ENCODE measurements at regions not wholly inside any gene's neighbourhood (a gene's known extent, or its start where the extent isn't known, plus 50 kb on each side); places are given as distances from the start of the nearest gene placed in this dataset.

GRCh38 chr2:133927894-133928293 is 326.0 kb upstream of the MGAT5 start:
- H3K9me3 Mint-ChIP-seq (ENCODE audit: unreplicated experiment), result no peaks in the 10 kb centered on the region
- H3K4me3 Mint-ChIP-seq (ENCODE audit: unreplicated experiment), result no peak overlapping the region
- no peak for TF ChIP-seq CTCF (IDR thresholded peaks at IDR 0.05; ENCODE audit: partially characterized antibody, unreplicated experiment)
- DNase-seq, result no peak
- no peaks in the 10 kb centered on the region for H3K4me1 Mint-ChIP-seq (ENCODE audit: low read depth, unreplicated experiment)
- no peak overlapping the region for H3K27ac Mint-ChIP-seq (ENCODE audit: unreplicated experiment)
- H3K27me3 Mint-ChIP-seq (ENCODE audit: unreplicated experiment), result peaks cover 3% of the 10 kb centered on the region
- no peaks in the 10 kb centered on the region for H3K36me3 Mint-ChIP-seq (ENCODE audit: unreplicated experiment)

- DNase-seq, result no peak
- H3K4me3 Mint-ChIP-seq (ENCODE audit: unreplicated experiment), result no peak overlapping the region
- H3K36me3 Mint-ChIP-seq (ENCODE audit: unreplicated experiment), result no peaks in the 10 kb centered on the region
- TF ChIP-seq CTCF (IDR thresholded peaks at IDR 0.05; ENCODE audit: partially characterized antibody, unreplicated experiment), result no peak
- H3K9me3 Mint-ChIP-seq (ENCODE audit: unreplicated experiment), result no peaks in the 10 kb centered on the region
- H3K4me1 Mint-ChIP-seq (ENCODE audit: low read depth, unreplicated experiment), result peaks cover 5% of the 10 kb centered on the region
- peaks cover 4% of the 10 kb centered on the region for H3K27me3 Mint-ChIP-seq (ENCODE audit: unreplicated experiment)
- H3K27ac Mint-ChIP-seq (ENCODE audit: unreplicated experiment), result no peak overlapping the region
Measured at GRCh38 chr2:133936096-133936495, 317.8 kb upstream of the MGAT5 start.

GRCh38 chr2:133936601-133937000 is 317.3 kb upstream of the MGAT5 start:
- no peak for DNase-seq
- H3K36me3 Mint-ChIP-seq (ENCODE audit: unreplicated experiment), result no peaks in the 10 kb centered on the region
- H3K4me3 Mint-ChIP-seq (ENCODE audit: unreplicated experiment), result no peak overlapping the region
- H3K4me1 Mint-ChIP-seq (ENCODE audit: low read depth, unreplicated experiment), result peaks cover 5% of the 10 kb centered on the region
- peaks cover 2% of the 10 kb centered on the region for H3K27me3 Mint-ChIP-seq (ENCODE audit: unreplicated experiment)
- no peak overlapping the region for H3K27ac Mint-ChIP-seq (ENCODE audit: unreplicated experiment)
- TF ChIP-seq CTCF (IDR thresholded peaks at IDR 0.05; ENCODE audit: partially characterized antibody, unreplicated experiment), result no peak
- no peaks in the 10 kb centered on the region for H3K9me3 Mint-ChIP-seq (ENCODE audit: unreplicated experiment)

GRCh38 chr2:133937669-133938068 is 316.2 kb upstream of the MGAT5 start:
- H3K4me3 Mint-ChIP-seq (ENCODE audit: unreplicated experiment), result no peak overlapping the region
- H3K27me3 Mint-ChIP-seq (ENCODE audit: unreplicated experiment), result peaks cover 2% of the 10 kb centered on the region
- DNase-seq, result no peak
- H3K36me3 Mint-ChIP-seq (ENCODE audit: unreplicated experiment), result no peaks in the 10 kb centered on the region
- H3K4me1 Mint-ChIP-seq (ENCODE audit: low read depth, unreplicated experiment), result peaks cover 6% of the 10 kb centered on the region
- TF ChIP-seq CTCF (IDR thresholded peaks at IDR 0.05; ENCODE audit: partially characterized antibody, unreplicated experiment), result no peak
- H3K27ac Mint-ChIP-seq (ENCODE audit: unreplicated experiment), result no peak overlapping the region
- H3K9me3 Mint-ChIP-seq (ENCODE audit: unreplicated experiment), result no peaks in the 10 kb centered on the region

- TF ChIP-seq CTCF (IDR thresholded peaks at IDR 0.05; ENCODE audit: partially characterized antibody, unreplicated experiment), result no peak
- no peaks in the 10 kb centered on the region for H3K36me3 Mint-ChIP-seq (ENCODE audit: unreplicated experiment)
- no peak overlapping the region for H3K27ac Mint-ChIP-seq (ENCODE audit: unreplicated experiment)
- H3K4me3 Mint-ChIP-seq (ENCODE audit: unreplicated experiment), result no peak overlapping the region
- H3K9me3 Mint-ChIP-seq (ENCODE audit: unreplicated experiment), result no peaks in the 10 kb centered on the region
- peaks cover 2% of the 10 kb centered on the region for H3K27me3 Mint-ChIP-seq (ENCODE audit: unreplicated experiment)
- DNase-seq, result no peak
- peaks cover 6% of the 10 kb centered on the region for H3K4me1 Mint-ChIP-seq (ENCODE audit: low read depth, unreplicated experiment)
Measured at GRCh38 chr2:133940134-133940533, 313.7 kb upstream of the MGAT5 start.

All from glutamatergic neuron (in vitro differentiated cells).